ENCODE measurements at regions not wholly inside any gene's neighbourhood (a gene's known extent, or its start where the extent isn't known, plus 50 kb on each side); places are given as distances from the start of the nearest gene placed in this dataset.
"Not testable (repeated sequence)": the region's sequence is repeated elsewhere in the genome, so short reads cannot be mapped to it uniquely, and the experiment has no call there.

DNA sequence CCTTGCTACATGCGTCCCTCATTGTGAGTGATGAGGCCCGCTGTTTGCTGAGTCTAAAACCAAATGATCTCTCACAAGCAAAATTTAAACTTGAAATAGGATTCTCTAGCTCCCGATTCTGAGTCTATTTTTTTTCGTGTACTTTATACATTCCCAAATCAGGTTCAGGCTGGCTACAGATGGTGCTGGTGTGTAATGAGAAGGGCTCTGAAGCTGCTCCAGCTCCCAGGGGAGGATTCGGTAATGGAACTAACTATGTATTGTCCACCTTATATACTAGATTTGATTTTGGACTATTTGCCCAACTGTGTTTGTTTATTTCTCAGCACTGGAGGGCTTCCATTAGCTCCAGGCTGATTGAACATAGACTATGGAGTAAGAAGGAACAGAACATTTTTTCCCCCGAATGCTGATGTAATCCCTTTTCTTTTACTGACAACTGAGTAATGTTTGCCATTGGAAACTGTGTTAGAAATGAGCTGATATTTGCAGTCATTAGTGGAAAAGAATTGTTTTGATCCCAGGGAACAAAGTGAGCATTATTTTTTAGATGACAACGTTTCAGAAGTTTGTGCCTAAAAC is 274.0 kb upstream of the FIGN start:
- in situ Hi-C loops (cut with HindIII; ENCODE audit: low pct_ligation_motif_present, low pct_unique_long_range_greater_than_20kb, low sequenced_read_pairs), result no loop called here
- no peak for DNase-seq

DNA sequence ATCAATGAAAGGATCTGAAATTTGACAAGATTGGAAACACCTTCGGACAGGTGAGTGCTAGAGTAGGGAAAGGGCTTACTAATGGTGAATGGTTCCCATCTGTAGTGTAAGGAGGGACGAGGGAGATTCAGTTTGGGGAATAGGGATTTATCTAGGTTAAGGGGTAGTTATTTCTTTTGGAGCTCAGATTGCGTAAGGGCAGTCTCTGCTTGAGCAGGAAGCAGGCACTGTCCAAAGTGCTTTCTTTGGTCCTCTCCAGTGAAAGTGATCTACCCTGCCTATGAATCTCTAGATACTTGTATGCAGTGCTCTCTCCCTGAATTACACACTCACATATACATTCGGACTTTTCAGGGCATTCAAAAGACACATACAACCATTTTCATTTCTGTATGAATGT is 272.9 kb upstream of the FIGN start:
- DNase-seq, result no peak
- in situ Hi-C loops (cut with HindIII; ENCODE audit: low pct_ligation_motif_present, low pct_unique_long_range_greater_than_20kb, low sequenced_read_pairs), result no loop called here

DNA sequence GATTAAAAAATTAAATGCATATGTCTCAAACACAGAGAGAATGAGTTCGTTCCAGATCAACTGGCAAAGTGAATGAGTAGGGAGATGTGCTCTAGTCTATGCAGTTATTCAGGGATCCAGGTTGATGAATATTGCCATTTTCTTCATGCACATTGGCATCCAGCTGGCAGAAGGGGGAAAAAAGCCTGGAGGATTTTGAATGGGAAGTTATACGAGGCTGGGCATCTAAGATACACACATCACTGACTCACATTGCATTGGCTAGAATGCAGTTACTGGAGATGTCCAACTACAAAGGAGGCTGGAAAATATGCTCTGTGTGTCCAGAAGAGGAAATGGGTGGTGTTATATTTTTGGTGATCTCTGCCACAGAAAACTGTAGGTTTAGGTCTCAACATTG is 270.9 kb upstream of the FIGN start:
- in situ Hi-C loops (cut with HindIII; ENCODE audit: low pct_ligation_motif_present, low pct_unique_long_range_greater_than_20kb, low sequenced_read_pairs), result no loop called here

DNA sequence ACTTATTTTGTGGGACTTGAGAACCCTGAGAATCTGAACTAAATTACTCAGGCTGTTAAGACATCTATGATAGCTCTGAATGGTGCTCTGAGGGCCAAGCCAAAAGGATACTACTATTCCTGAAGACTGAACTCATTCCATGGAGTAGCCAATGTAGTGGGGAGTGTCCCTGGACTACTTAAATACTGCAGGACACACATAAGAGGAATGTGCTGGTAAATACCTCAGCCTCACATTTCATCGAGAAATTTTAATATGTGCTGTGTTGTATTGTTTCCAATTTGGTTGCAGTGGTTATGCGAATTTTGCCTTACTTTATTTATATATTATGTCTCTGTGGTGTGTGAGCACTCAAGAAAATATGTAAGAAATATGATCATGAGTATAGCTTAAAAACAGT is 264.4 kb upstream of the FIGN start:
- in situ Hi-C loops (cut with HindIII; ENCODE audit: low pct_ligation_motif_present, low pct_unique_long_range_greater_than_20kb, low sequenced_read_pairs), result no loop called here
- no peak for DNase-seq

More for the DNA sequence above, 270.9 kb upstream of the FIGN start:
- no peak for DNase-seq

DNA sequence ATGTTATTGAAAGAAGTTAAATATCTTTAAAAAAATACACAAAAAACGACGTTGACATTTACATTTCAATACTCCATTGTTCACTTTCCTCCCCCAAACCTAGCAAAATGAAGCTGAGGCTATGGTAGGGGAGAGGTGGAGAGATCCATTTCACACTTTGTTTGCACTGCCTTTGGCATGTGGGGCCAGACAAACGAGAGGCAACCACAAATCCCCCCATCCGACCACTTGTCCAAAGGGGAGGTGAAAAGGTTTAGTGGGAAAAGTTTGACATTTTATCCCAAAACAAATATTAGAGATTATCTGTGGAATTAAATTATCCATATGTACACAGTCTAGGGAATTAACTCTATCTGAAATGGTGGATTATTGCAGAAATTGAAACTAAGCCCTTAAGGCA is 261.7 kb upstream of the FIGN start:
- no peak for DNase-seq
- in situ Hi-C loops (cut with HindIII; ENCODE audit: low pct_ligation_motif_present, low pct_unique_long_range_greater_than_20kb, low sequenced_read_pairs), result no loop called here

DNA sequence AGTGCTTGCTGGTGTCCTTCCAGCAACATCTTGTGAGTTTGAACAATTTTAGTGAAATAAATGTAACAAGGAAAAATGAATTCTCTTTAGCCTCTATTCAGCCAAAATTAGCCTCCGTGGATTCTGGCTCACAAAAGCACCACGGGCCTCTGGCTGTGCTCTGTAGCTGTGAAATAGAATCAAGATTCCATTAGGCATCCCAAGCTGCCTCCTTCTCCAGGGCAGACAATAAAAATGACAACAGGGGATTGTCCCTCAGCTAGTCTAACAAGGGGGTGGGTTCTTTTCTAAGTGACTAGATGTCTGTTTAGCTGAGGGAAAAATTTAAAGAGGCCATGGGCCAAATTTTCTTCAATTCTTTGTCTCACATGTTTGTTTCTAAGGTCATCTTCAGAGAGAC is 254.7 kb upstream of the FIGN start:
- DNase-seq, result no peak
- in situ Hi-C loops (cut with HindIII; ENCODE audit: low pct_ligation_motif_present, low pct_unique_long_range_greater_than_20kb, low sequenced_read_pairs), result no loop called here

DNA sequence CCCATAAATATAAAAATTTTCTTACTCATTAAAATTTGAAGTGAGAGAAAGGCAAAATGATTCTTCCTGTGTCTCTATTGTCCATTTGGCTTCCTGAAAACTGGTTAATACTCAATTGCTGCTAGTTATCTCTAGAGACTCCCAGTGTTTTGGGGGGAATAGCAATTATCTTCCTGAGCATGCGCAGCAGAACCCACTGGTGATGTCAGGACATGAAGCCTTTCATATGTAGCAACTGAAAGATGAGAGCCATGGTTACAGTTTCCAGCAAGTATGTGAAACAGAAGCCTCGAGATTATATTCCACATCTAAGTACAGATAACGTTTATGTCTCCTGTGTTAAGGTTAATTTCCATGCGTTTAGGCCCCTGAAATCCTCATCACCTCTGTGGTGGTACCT is 254.3 kb upstream of the FIGN start:
- no peak for DNase-seq
- in situ Hi-C loops (cut with HindIII; ENCODE audit: low pct_ligation_motif_present, low pct_unique_long_range_greater_than_20kb, low sequenced_read_pairs), result no loop called here

DNA sequence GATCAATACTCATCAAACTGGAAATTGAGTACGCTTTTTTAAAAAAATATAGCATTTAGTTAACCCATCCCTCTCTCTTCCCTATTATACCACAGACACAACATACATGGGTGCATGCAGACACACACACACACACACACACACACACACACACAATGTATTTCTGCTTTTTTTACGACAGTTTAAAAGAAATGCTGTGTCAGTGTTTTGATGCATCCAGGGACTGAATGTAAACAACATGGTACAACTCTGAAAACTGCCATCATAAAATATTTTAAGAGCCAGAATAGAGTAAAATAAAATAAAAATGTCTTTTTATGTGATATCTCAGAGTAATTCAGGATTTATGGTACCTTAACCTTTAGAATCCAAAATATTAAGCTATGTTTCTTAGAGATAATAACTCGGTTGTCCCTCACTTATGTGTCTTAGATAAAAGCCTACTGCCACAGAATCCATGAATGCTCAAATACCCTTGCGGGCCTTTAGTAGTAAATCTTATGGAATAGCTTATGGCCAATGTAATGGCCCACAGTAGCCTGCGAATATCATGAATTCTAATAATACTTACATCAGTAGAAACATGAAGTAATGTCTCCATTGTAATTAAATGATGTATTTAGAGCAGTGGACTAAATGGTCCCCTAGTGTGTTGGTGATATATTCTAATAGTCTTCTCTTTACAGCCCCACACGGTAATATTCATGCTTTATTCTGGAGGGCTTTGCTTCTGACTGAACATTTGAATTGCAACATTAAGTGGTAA is 251.6 kb upstream of the FIGN start:
- in situ Hi-C loops (cut with HindIII; ENCODE audit: low pct_ligation_motif_present, low pct_unique_long_range_greater_than_20kb, low sequenced_read_pairs), result no loop called here

DNA sequence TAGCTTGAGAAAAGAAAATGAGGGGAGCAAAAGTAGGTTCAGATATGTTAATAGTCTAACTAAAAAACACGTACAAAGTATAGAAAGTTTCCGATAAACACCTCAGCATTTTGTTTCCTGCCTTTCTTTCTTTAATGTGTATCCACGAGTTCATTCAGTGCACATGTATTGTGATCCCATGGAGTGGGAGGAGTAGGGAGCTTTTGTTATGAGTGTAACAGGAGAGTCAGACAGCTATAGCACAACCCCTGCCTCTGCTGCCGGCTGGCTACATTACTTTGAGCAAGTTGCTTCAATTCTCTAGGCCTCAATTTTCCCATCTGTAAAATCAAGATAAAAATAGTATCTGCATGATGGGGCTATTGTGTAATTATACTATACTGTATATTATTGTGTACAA is 249.2 kb upstream of the FIGN start:
- in situ Hi-C loops (cut with HindIII; ENCODE audit: low pct_ligation_motif_present, low pct_unique_long_range_greater_than_20kb, low sequenced_read_pairs), result no loop called here
- no peak for DNase-seq

More for the DNA sequence above, 251.6 kb upstream of the FIGN start:
- DNase-seq, result no peak

DNA sequence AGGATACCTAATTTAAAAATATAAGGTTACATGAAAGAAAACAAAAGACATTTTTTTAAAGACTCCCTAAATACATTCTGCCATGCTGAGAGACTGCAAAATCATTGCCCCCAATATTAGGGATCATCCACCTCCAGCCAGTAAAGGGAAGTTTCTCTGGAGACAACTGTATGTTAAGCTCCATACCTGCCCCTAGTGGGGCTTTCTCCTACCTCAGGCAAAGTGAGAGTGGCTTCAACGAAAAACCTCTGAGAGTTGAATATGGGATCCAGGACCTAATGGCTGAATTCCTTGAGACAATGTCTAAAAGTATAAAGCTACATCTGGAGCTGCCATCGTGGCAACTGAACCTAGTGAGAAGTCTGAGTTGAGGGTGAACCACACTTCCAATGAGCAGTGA is 248.1 kb upstream of the FIGN start:
- DNase-seq, result no peak
- in situ Hi-C loops (cut with HindIII; ENCODE audit: low pct_ligation_motif_present, low pct_unique_long_range_greater_than_20kb, low sequenced_read_pairs), result no loop called here

DNA sequence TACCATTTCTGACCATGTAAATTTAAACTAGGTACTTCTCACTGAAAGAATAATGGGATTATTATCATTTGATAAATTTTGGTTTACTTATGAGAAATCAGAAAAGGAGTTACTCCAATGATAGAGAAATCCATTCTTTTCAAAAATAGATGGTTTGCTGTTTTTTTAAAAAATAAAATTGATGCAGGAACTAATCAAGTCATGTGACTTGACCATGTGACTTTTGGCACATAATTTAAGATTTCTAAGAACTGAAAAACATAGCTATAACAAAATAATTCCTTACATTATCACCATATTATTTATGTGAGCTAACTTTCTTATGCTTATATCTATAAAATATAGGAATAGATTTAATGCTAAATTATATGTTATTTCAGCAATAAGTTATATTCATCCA is 247.1 kb upstream of the FIGN start:
- DNase-seq, result no peak
- in situ Hi-C loops (cut with HindIII; ENCODE audit: low pct_ligation_motif_present, low pct_unique_long_range_greater_than_20kb, low sequenced_read_pairs), result no loop called here

DNA sequence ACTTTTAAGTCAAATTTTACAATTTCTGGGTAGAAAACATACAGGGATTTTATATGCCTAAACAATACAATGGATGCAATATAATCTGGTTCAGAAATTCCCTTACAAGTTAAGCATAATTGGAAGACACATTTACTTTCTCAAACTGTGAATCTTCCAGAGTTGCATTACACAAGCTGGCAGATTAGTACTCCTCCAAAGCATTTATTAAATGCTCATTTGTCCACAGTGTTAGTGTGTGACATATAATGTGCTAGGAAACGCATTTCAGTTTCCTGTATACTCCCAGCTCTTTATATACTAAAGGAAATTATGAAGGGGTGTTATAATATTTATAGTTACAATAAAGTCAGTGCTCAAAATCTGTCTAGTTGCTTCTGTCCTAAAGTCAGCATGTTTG is 239.0 kb upstream of the FIGN start:
- no peak for DNase-seq

DNA sequence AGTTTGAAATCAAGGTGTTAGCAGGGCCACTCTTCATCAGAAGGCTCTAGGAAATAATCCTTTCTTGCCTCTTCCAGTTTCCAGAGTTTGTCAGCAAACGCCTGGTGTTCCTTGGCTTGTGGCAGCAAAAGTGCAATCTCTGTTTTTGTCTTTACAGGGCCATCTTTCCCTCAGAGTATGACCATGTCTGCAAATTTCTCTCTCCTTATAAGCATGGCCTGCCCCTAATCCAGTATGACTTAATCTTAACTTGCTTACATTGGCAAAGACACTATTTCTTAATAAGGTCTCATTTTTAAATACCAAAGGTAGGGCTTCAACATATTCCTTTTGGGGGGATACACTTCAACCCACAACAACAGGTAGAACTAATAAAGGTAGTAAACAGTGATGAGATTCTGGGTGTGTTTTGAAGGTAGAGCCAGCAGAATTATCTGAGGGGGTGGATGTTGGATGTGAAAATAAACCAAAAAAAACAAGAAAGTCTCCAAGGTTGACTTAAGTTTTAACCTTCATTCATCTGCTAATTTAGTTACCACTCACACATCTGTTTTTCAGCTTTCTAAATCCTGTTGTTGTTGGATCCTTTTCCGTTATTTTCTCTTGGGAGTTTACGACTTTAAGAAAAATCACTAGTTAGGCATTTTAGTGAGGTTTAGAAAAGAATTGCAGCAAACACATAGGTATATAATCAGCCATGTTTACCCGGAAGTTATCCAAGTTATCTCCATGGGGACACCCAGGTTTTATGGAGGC is 234.4 kb upstream of the FIGN start:
- in situ Hi-C loops (cut with HindIII; ENCODE audit: low pct_ligation_motif_present, low pct_unique_long_range_greater_than_20kb, low sequenced_read_pairs), result no loop called here

More for the DNA sequence above, 239.0 kb upstream of the FIGN start:
- in situ Hi-C loops (cut with HindIII; ENCODE audit: low pct_ligation_motif_present, low pct_unique_long_range_greater_than_20kb, low sequenced_read_pairs), result no loop called here

DNA sequence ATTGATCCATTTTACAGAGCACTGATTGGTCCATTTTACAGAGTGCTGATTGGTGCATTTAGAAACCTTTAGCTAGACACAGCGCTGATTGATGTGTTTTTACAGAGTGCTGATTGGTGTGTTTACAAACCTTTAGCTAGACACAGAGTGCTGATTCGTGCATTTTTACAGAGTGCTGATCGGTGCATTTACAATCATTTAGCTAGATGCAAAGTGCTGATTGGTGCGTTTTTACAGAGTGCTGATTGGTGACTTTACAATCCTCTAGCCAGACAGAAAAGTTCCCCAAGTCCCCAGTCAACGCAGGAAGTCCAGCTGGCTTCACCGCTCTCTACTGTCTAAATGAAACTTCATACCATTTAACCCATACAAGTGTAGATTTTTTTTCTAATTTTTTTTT is 228.5 kb upstream of the FIGN start:
- in situ Hi-C loops (cut with HindIII; ENCODE audit: low pct_ligation_motif_present, low pct_unique_long_range_greater_than_20kb, low sequenced_read_pairs); DNase-seq: not testable (repeated sequence)

More for the DNA sequence above, 234.4 kb upstream of the FIGN start:
- DNase-seq, result no peak

DNA sequence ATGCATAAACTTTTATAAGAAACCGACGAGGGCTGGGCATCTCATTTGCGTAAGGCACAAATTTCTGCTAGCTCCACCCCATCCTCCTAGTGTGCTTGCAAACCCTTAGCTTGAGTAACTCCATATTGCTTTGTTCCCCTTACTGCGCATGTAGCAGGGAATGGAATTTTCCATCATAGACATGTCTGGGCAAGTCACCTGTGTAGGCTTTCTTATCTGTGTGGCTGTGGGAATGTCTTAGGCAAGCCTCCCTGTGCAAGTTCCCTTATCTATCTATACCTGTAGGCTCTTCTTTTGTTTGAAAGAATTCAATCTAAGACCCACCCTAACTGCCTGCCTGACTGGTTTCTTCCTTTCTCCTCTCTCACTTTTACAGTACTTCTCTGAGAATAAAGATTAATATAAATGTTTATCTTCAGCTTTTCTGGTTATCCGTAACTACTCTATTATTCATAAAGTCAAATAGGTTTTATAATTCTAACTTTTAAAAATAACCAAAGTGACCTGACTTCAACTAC is 217.6 kb upstream of the FIGN start:
- DNase-seq, result no peak
- in situ Hi-C loops (cut with HindIII; ENCODE audit: low pct_ligation_motif_present, low pct_unique_long_range_greater_than_20kb, low sequenced_read_pairs), result no loop called here

DNA sequence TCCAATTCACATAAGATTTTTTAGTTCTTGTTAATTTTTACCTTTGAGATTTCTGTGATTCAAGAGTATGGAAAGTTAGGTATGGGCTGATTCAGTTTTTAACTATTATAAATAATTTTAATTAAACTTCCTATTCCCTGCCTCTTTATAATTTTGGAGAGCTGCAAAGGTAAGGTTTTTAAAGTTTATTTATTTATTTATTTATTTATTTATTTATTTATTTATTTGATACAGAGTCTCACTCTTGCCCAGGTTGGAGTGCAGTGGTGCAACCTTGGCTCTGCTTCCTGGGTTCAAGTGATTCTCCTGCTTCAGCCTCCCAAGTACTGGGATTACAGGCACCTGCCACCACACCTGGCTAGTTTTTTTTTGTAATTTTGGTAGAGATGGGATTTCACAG is 215.5 kb upstream of the FIGN start:
- in situ Hi-C loops (cut with HindIII; ENCODE audit: low pct_ligation_motif_present, low pct_unique_long_range_greater_than_20kb, low sequenced_read_pairs), result no loop called here
- DNase-seq, result no peak

DNA sequence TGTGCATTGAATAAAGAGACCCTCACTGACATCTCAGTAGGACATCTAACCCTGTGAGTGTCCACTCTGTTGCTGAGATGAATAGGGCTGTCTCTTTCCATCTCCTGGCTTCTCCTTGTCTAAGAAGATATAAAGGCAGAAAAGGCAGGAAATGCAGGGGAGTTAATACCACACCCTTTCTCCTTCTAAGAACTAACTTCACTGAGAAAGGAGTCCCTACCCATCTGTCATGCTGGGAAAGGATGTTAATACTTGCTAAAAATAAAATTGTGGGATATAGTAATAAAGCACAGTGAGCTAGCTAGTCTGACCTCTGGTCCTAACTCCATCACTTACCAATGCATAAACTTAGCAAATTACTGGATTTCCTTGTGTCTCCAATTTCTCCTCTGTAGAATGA is 213.9 kb upstream of the FIGN start:
- in situ Hi-C loops (cut with HindIII; ENCODE audit: low pct_ligation_motif_present, low pct_unique_long_range_greater_than_20kb, low sequenced_read_pairs), result no loop called here
- no peak for DNase-seq

DNA sequence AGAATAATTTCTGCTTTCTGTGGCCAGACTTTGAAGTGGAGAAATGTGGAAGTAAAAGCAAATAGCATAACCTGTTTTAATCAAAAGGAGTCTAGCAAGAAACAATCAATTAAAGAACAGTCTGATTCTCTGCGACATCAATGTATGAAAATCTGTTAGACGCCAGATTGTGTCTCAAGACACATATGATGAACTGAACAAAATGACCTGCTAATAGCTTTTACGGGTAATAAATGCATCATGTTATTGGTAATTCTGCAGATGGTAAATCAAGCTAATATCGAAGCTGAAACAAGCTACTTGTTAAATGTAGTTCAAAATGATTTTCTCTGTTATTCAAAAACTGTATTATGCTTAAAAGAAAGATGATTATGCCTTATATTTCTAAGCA is 208.5 kb upstream of the FIGN start:
- no peak for DNase-seq
- in situ Hi-C loops (cut with HindIII; ENCODE audit: low pct_ligation_motif_present, low pct_unique_long_range_greater_than_20kb, low sequenced_read_pairs), result no loop called here

All from ACHN (cell line).